ENCODE measurements at regions not wholly inside any gene's neighbourhood (a gene's known extent, or its start where the extent isn't known, plus 50 kb on each side); places are given as distances from the start of the nearest gene placed in this dataset.

DNA sequence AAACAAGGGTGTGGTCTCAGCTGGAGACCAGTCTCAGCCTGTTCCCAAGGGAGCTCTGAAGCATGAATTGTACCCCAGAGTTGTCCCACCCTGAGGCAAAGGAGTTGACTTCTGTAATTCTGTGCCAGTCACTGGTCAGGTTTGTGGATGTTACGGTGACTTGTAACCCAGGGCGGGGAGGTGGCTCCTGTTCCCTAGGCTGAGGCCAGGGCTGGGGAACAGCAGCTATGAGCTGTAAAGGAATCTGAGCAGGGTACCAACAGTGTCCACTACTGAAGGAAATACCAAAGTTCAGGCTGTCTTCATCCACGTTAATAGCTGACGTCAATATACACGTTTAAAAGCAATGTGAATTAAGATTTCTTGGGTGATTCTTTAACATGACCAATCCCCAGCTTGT lies 266.2 kb downstream of the ABHD5 start:
- TF ChIP-seq, protein P1, sequence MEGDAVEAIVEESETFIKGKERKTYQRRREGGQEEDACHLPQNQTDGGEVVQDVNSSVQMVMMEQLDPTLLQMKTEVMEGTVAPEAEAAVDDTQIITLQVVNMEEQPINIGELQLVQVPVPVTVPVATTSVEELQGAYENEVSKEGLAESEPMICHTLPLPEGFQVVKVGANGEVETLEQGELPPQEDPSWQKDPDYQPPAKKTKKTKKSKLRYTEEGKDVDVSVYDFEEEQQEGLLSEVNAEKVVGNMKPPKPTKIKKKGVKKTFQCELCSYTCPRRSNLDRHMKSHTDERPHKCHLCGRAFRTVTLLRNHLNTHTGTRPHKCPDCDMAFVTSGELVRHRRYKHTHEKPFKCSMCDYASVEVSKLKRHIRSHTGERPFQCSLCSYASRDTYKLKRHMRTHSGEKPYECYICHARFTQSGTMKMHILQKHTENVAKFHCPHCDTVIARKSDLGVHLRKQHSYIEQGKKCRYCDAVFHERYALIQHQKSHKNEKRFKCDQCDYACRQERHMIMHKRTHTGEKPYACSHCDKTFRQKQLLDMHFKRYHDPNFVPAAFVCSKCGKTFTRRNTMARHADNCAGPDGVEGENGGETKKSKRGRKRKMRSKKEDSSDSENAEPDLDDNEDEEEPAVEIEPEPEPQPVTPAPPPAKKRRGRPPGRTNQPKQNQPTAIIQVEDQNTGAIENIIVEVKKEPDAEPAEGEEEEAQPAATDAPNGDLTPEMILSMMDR (conservative IDR thresholded peaks at IDR 0.05; ENCODE audit: low read depth in 2 of 2) = no peak
- TF ChIP-seq, protein P2, sequence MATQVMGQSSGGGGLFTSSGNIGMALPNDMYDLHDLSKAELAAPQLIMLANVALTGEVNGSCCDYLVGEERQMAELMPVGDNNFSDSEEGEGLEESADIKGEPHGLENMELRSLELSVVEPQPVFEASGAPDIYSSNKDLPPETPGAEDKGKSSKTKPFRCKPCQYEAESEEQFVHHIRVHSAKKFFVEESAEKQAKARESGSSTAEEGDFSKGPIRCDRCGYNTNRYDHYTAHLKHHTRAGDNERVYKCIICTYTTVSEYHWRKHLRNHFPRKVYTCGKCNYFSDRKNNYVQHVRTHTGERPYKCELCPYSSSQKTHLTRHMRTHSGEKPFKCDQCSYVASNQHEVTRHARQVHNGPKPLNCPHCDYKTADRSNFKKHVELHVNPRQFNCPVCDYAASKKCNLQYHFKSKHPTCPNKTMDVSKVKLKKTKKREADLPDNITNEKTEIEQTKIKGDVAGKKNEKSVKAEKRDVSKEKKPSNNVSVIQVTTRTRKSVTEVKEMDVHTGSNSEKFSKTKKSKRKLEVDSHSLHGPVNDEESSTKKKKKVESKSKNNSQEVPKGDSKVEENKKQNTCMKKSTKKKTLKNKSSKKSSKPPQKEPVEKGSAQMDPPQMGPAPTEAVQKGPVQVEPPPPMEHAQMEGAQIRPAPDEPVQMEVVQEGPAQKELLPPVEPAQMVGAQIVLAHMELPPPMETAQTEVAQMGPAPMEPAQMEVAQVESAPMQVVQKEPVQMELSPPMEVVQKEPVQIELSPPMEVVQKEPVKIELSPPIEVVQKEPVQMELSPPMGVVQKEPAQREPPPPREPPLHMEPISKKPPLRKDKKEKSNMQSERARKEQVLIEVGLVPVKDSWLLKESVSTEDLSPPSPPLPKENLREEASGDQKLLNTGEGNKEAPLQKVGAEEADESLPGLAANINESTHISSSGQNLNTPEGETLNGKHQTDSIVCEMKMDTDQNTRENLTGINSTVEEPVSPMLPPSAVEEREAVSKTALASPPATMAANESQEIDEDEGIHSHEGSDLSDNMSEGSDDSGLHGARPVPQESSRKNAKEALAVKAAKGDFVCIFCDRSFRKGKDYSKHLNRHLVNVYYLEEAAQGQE (IDR thresholded peaks at IDR 0.05; ENCODE audit: unreplicated experiment) = no peak
- no peak for TF ChIP-seq EZH2 (IDR thresholded peaks at IDR 0.05; ENCODE audit: low read depth, unreplicated experiment)
- no peak for TF ChIP-seq EZH2phosphoT487 (IDR thresholded peaks at IDR 0.05; ENCODE audit: unreplicated experiment)
- no peak for TF ChIP-seq POLR2AphosphoS5 (IDR thresholded peaks at IDR 0.05; ENCODE audit: low read depth)
